ENCODE measurements at regions not wholly inside any gene's neighbourhood (a gene's known extent, or its start where the extent isn't known, plus 50 kb on each side); places are given as distances from the start of the nearest gene placed in this dataset.

- no peak for DNase-seq (ENCODE audit: extremely low read depth, low read depth)
- no peak for TF ChIP-seq CTCF (IDR thresholded peaks at IDR 0.05; ENCODE audit: low read depth, low read length)
These were observed 423.5 kb upstream of the FANCL start for GRCh38 chr2:58664523-58665151.

DNA sequence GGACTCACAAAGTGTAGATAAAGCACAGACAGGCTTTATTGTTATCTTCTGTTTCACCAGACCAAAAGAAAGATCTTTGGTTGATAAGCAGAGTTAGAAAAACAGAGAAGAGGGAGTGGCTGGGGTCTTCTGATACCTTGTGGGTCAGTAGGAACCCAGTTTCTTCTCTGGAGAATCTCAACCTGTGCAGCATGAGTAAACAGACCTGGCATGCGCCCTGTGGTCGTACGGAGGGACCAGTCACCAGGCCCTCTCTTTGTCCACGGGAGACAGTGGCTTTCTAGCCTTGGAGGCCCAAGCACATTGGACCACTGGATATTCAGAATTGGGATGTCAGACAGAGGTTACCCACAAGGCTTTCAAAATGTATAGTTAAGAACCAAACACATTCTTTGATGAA, 418.9 kb upstream of the FANCL start:
- no peak for TF ChIP-seq CTCF (IDR thresholded peaks at IDR 0.05; ENCODE audit: low read depth, low read length)
- DNase-seq (ENCODE audit: extremely low read depth, low read depth) = no peak

DNA sequence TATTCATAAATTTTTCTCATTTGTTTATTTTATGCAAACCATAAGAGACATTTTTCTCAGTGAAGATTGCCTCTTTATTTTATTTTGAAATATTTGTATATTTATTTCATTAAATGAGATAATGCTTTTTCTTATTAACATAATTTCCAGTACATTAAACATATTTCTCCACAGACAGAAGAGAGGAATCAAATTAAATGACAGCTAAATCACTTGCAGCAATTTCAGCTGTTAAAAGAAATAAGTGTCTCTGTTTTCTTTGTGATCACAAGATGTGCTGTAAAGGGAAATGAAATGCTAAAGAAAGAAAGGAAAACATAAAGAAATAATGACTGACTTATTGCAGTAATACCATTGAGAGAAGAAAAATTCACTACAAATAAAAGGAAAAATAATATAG, 414.0 kb upstream of the FANCL start:
- DNase-seq (ENCODE audit: extremely low read depth, low read depth) = no peak
- no peak for TF ChIP-seq CTCF (IDR thresholded peaks at IDR 0.05; ENCODE audit: low read depth, low read length)

DNA sequence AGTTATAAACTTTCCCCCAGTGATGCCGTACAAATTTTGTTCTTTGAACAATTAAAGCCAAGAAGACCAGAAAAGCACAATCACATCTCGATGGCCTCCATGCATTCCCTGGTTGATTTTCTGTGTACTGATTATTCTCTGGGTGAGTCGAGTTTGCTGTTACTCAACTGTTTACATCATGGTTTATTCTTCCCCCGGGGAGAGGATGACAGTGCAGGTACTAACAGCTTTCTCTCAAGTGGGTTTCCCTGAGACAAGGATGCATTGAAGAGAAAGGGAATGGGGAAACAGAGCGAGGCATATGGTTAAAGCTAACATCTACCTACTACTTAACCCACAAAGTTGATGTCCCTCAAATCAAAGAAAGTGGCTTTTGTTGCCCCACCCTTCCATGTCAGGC, 410.8 kb upstream of the FANCL start:
- no peak for DNase-seq (ENCODE audit: extremely low read depth, low read depth)
- no peak for TF ChIP-seq CTCF (IDR thresholded peaks at IDR 0.05; ENCODE audit: low read depth, low read length)

DNA sequence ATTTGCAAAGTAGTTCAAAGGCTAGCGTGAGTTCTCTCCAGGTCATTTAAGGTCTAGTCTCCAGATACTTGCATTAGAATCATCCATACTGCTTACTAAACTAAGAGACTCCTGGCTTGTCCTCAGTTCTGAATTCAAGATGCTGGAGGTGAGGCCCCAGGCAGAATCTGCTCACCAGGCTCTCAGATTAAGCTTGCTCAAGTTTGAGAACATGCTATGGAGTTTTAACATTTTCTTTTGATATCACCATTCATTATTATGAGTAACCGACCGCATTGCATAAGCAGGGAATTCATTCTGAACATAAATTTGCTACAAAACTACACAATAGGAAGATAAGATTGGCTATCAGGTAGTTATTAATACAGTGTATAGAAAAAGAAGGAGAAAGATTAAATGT, 409.7 kb upstream of the FANCL start:
- no peak for TF ChIP-seq CTCF (IDR thresholded peaks at IDR 0.05; ENCODE audit: low read depth, low read length)
- DNase-seq (ENCODE audit: extremely low read depth, low read depth) = no peak

- no peak for DNase-seq (ENCODE audit: extremely low read depth, low read depth)
- TF ChIP-seq CTCF (IDR thresholded peaks at IDR 0.05; ENCODE audit: low read depth, low read length) = no peak
These were observed 408.6 kb upstream of the FANCL start for GRCh38 chr2:58649756-58650155.

DNA sequence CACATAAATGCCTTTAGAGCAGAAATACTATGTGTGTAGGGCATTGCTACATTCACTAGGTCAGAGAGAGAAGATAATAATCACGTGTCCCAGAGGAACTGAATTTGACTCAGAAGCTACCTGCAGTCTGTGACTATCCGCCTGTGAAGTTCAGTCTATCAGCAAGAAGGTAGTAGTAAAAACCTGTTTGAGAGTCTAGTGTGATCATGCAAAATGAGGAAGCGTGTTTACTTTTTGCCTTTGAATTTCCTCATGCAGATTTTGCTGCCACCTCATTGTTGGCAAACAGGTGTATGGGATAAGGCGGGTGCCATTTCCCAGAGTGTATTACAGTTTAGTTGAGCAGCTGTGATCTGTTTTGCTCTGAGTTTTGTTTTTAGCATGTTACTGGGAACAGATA, 403.9 kb upstream of the FANCL start:
- DNase-seq (ENCODE audit: extremely low read depth, low read depth) = no peak
- no peak for TF ChIP-seq CTCF (IDR thresholded peaks at IDR 0.05; ENCODE audit: low read depth, low read length)
